Lower leg skin (tissue), 4 donors: ENCODE measurements at regions not wholly inside any gene's neighbourhood (a gene's known extent, or its start where the extent isn't known, plus 50 kb on each side); places are given as distances from the start of the nearest gene placed in this dataset.

Source experiments
- DNase-seq, 2 donors: peaks; one replicate each; pipeline ENCODE4 v3.0.0-alpha.2; 2019; ENCODE audit warnings: low spot score in 2 of 2
- H3K4me3 ChIP-seq: fragments of 200-600 bp; sonication (generic); 2 replicates; pipeline ENCODE4 v1.5.1; 2017; ENCODE audit warnings: mild to moderate bottlenecking, low read depth; ENCODE audit not compliant: poor library complexity, severe bottlenecking
- CTCF ChIP-seq, 3 donors: fragments of 450-650 bp; IDR thresholded peaks; one replicate each; pipeline ENCODE4 v1.5.1; 2016; ENCODE audit warnings: antibody characterized with exemption in 3 of 3, mild to moderate bottlenecking in 3 of 3, moderate library complexity in 2 of 3
- POLR2A ChIP-seq, 2 donors: fragments of 450-650 bp; IDR thresholded peaks; one replicate each; pipeline ENCODE4 v1.6.1; 2016 to 2017; ENCODE audit warnings: antibody characterized with exemption in 2 of 2, mild to moderate bottlenecking in 1 of 2, moderate library complexity in 1 of 2
- WGBS, 2 donors: methylation state at CpG; one replicate each; pipeline ENCODE4 v1.1.5; 2018; 5-methylcytosine and 5-hydroxymethylcytosine counted together
- intact Hi-C: fragments of 100-400 bp; cut with DNase I; formaldehyde crosslinking; loops from one replicate; pipeline ENCODE4 v1.15.0; 2023; ENCODE audit warnings: low total_unique reads

- DNase-seq: no peak
- 59 to 64% methylated on average over 6 of the region's 6 CpGs for WGBS, 2 donors
- TF ChIP-seq POLR2A (IDR thresholded peaks at IDR 0.05) (no peak), CTCF (IDR thresholded peaks at IDR 0.05) (no peak)
- no peak overlapping the region for H3K4me3 ChIP-seq
- intact Hi-C loops: loop anchor here (10.0 kb wide), 1 partner anchor 1718 kb away; no protein-coding TSS in a partner anchor
These were observed 79.6 kb upstream of the MTPN start for GRCh38 chr7:136056651-136057231.

- no peak for DNase-seq
- no peak overlapping the region for H3K4me3 ChIP-seq
- WGBS, 2 donors: 86 to 87% methylated on average over 2 of the region's 2 CpGs
- intact Hi-C loops: loop anchor here (10.0 kb wide), 1 partner anchor 1720 kb away; no protein-coding TSS in a partner anchor
- TF ChIP-seq CTCF (IDR thresholded peaks at IDR 0.05) (no peak), POLR2A (IDR thresholded peaks at IDR 0.05) (no peak)
These were observed 78.1 kb upstream of the MTPN start for GRCh38 chr7:136055266-136055665.

GRCh38 chr7:136053689-136054485 is 76.7 kb upstream of the MTPN start:
- no peak overlapping the region for H3K4me3 ChIP-seq
- TF ChIP-seq CTCF (IDR thresholded peaks at IDR 0.05) (no peak), POLR2A (IDR thresholded peaks at IDR 0.05) (no peak)
- 78 to 85% methylated on average over 6 of the region's 6 CpGs for WGBS, 2 donors
- intact Hi-C loops: loop anchor here (10.0 kb wide), 1 partner anchor 1721 kb away; no protein-coding TSS in a partner anchor
- DNase-seq: no peak

- 86 to 93% methylated on average over 6 of the region's 6 CpGs for WGBS, 2 donors
- no peak for DNase-seq
- intact Hi-C loops: loop anchor here (10.0 kb wide), 1 partner anchor 1723 kb away; no protein-coding TSS in a partner anchor
- TF ChIP-seq POLR2A (IDR thresholded peaks at IDR 0.05) (no peak), CTCF (IDR thresholded peaks at IDR 0.05) (no peak)
- no peak overlapping the region for H3K4me3 ChIP-seq
These were observed 74.2 kb upstream of the MTPN start for GRCh38 chr7:136051203-136051928.

GRCh38 chr7:136050462-136050847 is 73.3 kb upstream of the MTPN start:
- intact Hi-C loops: loop anchor here (10.0 kb wide), 1 partner anchor 1724 kb away; no protein-coding TSS in a partner anchor
- no peak overlapping the region for H3K4me3 ChIP-seq
- WGBS, 2 donors: 45 to 53% methylated on average over 7 of the region's 7 CpGs

More at GRCh38 chr7:136050462-136050847, 73.3 kb upstream of the MTPN start:
- no peak for DNase-seq
- TF ChIP-seq POLR2A (IDR thresholded peaks at IDR 0.05) (no peak), CTCF (IDR thresholded peaks at IDR 0.05) (no peak)
